CD14-positive monocyte (primary cell): ENCODE measurements at regions not wholly inside any gene's neighbourhood (a gene's known extent, or its start where the extent isn't known, plus 50 kb on each side); places are given as distances from the start of the nearest gene placed in this dataset.
"Not testable (repeated sequence)": the region's sequence is repeated elsewhere in the genome, so short reads cannot be mapped to it uniquely, and the experiment has no call there.

ENCODE experiments used
- DNase-seq, 3 donors: peaks; one replicate each; pipeline ENCODE4 v3.0.0-alpha.2; 2011 to 2022
- H2AFZ ChIP-seq: 2 replicates; pipeline ENCODE4 v1.6.0; 2012; ENCODE audit warnings: mild to moderate bottlenecking, low read depth, low read length, inconsistent platforms; ENCODE audit not compliant: insufficient read depth, poor library complexity, severe bottlenecking
- H3K27ac ChIP-seq, 2 donors: 1 replicate in 1 of 2; 2 replicates in 1 of 2; pipeline ENCODE4 v1.5.1; 2012 to 2013; ENCODE audit warnings: low read length in 2 of 2, control low read depth in 1 of 2, inconsistent platforms in 1 of 2, low read depth in 1 of 2, mild to moderate bottlenecking in 1 of 2
- H3K27me3 ChIP-seq, 2 donors: one replicate each; pipeline versions ENCODE4 v1.6.0 to v1.6.1; 2011 to 2013; ENCODE audit warnings: low read length in 2 of 2; ENCODE audit not compliant: control insufficient read depth in 2 of 2, insufficient read depth in 2 of 2
- H3K36me3 ChIP-seq, 2 donors: replicated peaks in 1 of 2; 1 replicate in 1 of 2; 2 replicates in 1 of 2; pipeline versions ENCODE4 v1.5.1 to v1.6.1; 2012 to 2013; ENCODE audit warnings: low read length in 2 of 2, control low read depth in 1 of 2, inconsistent platforms in 1 of 2, mild to moderate bottlenecking in 1 of 2; ENCODE audit not compliant: insufficient read depth in 2 of 2, control insufficient read depth in 1 of 2
- H3K4me1 ChIP-seq, 2 donors: 1 replicate in 1 of 2; 2 replicates in 1 of 2; pipeline versions ENCODE4 v1.5.1 to v1.6.1; 2012 to 2013; ENCODE audit warnings: low read length in 2 of 2, control low read depth in 1 of 2, inconsistent platforms in 1 of 2, mild to moderate bottlenecking in 1 of 2, moderate library complexity in 1 of 2; ENCODE audit not compliant: insufficient read depth in 2 of 2, control insufficient read depth in 1 of 2
- H3K4me2 ChIP-seq: replicated peaks from 2 replicates; pipeline ENCODE3; 2012; ENCODE audit warnings: low read length, moderate library complexity, mild to moderate bottlenecking; ENCODE audit not compliant: poor library complexity, severe bottlenecking; ENCODE audit errors: extremely low read depth
- H3K4me3 ChIP-seq, 3 experiments: fragments of 200-600 bp in 1 of 3; sonication (generic) in 1 of 3; replicated peaks in 1 of 3; 1 replicate in 2 of 3; 2 replicates in 1 of 3; pipeline ENCODE4 v1.5.1; 2011 to 2013; ENCODE audit warnings: low read length in 3 of 3, mild to moderate bottlenecking in 3 of 3, control low read depth in 2 of 3, low read depth in 2 of 3, inconsistent platforms in 1 of 3, moderate library complexity in 1 of 3
- H3K79me2 ChIP-seq: 2 replicates; pipeline ENCODE4 v1.6.0; 2012; ENCODE audit warnings: mild to moderate bottlenecking, control low read depth, inconsistent platforms, low read length, moderate library complexity; ENCODE audit not compliant: insufficient read depth
- H3K9ac ChIP-seq: 2 replicates; pipeline ENCODE4 v1.6.0; 2017; ENCODE audit warnings: low read length, mild to moderate bottlenecking; ENCODE audit not compliant: insufficient read depth, poor library complexity, severe bottlenecking
- H3K9me3 ChIP-seq, 2 donors: replicated peaks in 1 of 2; 1 replicate in 1 of 2; 2 replicates in 1 of 2; pipeline versions ENCODE4 v1.5.1 to v1.6.1; 2012 to 2013; ENCODE audit warnings: low read length in 2 of 2, control low read depth in 1 of 2; ENCODE audit not compliant: control insufficient read depth in 1 of 2, insufficient read depth in 1 of 2
- H4K20me1 ChIP-seq: 2 replicates; pipeline ENCODE4 v1.6.0; 2012; ENCODE audit warnings: mild to moderate bottlenecking, low read length, control low read depth, moderate library complexity; ENCODE audit not compliant: insufficient read depth
- H3K27ac Mint-ChIP-seq, 7 donors: one replicate each; pipeline ENCODE4 v1.8.0; 2020; ENCODE audit warnings: mild to moderate bottlenecking in 7 of 7, mixed read lengths in 7 of 7, moderate library complexity in 6 of 7, inconsistent platforms in 2 of 7
- H3K27me3 Mint-ChIP-seq, 3 donors: one replicate each; pipeline ENCODE4 v1.8.0; 2021 to 2022; ENCODE audit warnings: low read depth in 3 of 3, mild to moderate bottlenecking in 3 of 3, mixed read lengths in 3 of 3, moderate library complexity in 3 of 3, inconsistent platforms in 1 of 3
- H3K36me3 Mint-ChIP-seq, 2 donors: one replicate each; pipeline ENCODE4 v1.8.0; 2020; ENCODE audit warnings: mixed read lengths in 2 of 2, inconsistent platforms in 1 of 2, mild to moderate bottlenecking in 1 of 2
- H3K4me1 Mint-ChIP-seq: one replicate; pipeline ENCODE4 v1.8.0; 2020; ENCODE audit warnings: mild to moderate bottlenecking, mixed read lengths
- H3K4me3 Mint-ChIP-seq, 2 donors: one replicate each; pipeline ENCODE4 v1.8.0; 2020; ENCODE audit warnings: mild to moderate bottlenecking in 2 of 2, mixed read lengths in 2 of 2, moderate library complexity in 1 of 2
- H3K9me3 Mint-ChIP-seq, 7 donors: one replicate each; pipeline ENCODE4 v1.8.0; 2020 to 2022; ENCODE audit warnings: mixed read lengths in 7 of 7, mild to moderate bottlenecking in 6 of 7, moderate library complexity in 6 of 7, inconsistent platforms in 2 of 7
- WGBS: methylation state at CpG from one replicate; pipeline ENCODE4 v1.1.5; 2013; ENCODE audit warnings: missing lambda C conversion rate; ENCODE audit not compliant: insufficient coverage; 5-methylcytosine and 5-hydroxymethylcytosine counted together
- intact Hi-C, 2 donors: fragments of 100-400 bp; cut with micrococcal nuclease; formaldehyde crosslinking; loops; one replicate each; pipeline versions ENCODE4 v1.15.0 to v1.15.1; 2023
- TF ChIP-seq, protein P1 (sequence below): fragments of 200-600 bp; IDR thresholded peaks from one replicate; pipeline ENCODE4 v1.8.0; 2022; ENCODE audit warnings: antibody characterized with exemption, mild to moderate bottlenecking

- Histone ChIP-seq H3K9me3 (peaks cover 0 to under 1% of the 10 kb centered on the region in 2 donors), H3K4me1 (no peaks in the 10 kb centered on the region), H3K27me3 (no peaks in the 10 kb centered on the region), H3K4me2 (no peak overlapping the region), H3K27ac (no peak overlapping the region), H2AFZ (no peak overlapping the region), H3K4me3 (no peak overlapping the region), H3K36me3 (no peaks in the 10 kb centered on the region), H4K20me1 (no peaks in the 10 kb centered on the region), H3K79me2 (no peaks in the 10 kb centered on the region), H3K9ac (no peak overlapping the region)
- H3K36me3 Mint-ChIP-seq: no peaks in the 10 kb centered on the region
- WGBS: no CpG with 5 or more reads among the region's 1 CpG
- no peak overlapping the region for H3K27ac Mint-ChIP-seq
- TF ChIP-seq, protein P1, sequence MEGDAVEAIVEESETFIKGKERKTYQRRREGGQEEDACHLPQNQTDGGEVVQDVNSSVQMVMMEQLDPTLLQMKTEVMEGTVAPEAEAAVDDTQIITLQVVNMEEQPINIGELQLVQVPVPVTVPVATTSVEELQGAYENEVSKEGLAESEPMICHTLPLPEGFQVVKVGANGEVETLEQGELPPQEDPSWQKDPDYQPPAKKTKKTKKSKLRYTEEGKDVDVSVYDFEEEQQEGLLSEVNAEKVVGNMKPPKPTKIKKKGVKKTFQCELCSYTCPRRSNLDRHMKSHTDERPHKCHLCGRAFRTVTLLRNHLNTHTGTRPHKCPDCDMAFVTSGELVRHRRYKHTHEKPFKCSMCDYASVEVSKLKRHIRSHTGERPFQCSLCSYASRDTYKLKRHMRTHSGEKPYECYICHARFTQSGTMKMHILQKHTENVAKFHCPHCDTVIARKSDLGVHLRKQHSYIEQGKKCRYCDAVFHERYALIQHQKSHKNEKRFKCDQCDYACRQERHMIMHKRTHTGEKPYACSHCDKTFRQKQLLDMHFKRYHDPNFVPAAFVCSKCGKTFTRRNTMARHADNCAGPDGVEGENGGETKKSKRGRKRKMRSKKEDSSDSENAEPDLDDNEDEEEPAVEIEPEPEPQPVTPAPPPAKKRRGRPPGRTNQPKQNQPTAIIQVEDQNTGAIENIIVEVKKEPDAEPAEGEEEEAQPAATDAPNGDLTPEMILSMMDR: no peak
- H3K4me1 Mint-ChIP-seq: peaks cover 3% of the 10 kb centered on the region
- no peak overlapping the region for H3K4me3 Mint-ChIP-seq
- H3K27me3 Mint-ChIP-seq: peaks cover 0 to 1% (median 0%) of the 10 kb centered on the region in 3 donors
- intact Hi-C loops: no loop called here
- peaks cover 0 to 3% (median 2%) of the 10 kb centered on the region in 7 donors for H3K9me3 Mint-ChIP-seq
- no peak for DNase-seq
Observed at GRCh38 chr12:127046467-127046866, 1220.5 kb upstream of the TMEM132C start.

DNA sequence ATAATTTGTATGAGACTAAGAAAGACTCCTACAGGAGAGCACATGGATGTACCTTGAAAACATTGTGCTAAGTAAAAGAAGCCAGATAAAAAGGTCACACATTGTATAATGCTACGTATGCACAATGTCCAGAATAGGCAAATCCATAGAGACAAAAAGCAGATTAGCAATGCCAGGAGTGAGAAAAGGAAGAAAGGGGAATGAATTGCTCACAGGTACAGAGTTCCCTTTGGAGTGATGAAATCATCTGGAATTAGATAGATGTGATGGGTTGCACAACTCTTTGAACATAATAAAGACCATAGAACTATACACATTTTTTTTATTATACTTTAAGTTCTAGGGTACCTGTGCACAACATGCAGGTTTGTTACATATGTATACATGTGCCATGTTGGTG lies 1218.9 kb upstream of the TMEM132C start:
- no peaks in the 10 kb centered on the region for H4K20me1 ChIP-seq
- no peaks in the 10 kb centered on the region for H3K27me3 ChIP-seq
- Mint-ChIP-seq H3K4me3 (no peak overlapping the region), H3K36me3 (no peaks in the 10 kb centered on the region), H3K9me3 (peaks cover 0 to 2% (median 0%) of the 10 kb centered on the region in 7 donors), H3K27me3 (peaks cover 0 to 1% (median 0%) of the 10 kb centered on the region in 3 donors), H3K27ac (no peak overlapping the region), H3K4me1 (no peaks in the 10 kb centered on the region)
- H3K4me1 ChIP-seq: no peaks in the 10 kb centered on the region
- H3K36me3 ChIP-seq: no peaks in the 10 kb centered on the region
- no peak overlapping the region for H3K4me3 ChIP-seq
- no peak overlapping the region for H2AFZ ChIP-seq
- no peaks in the 10 kb centered on the region for H3K79me2 ChIP-seq
- DNase-seq: no peak
- no peaks in the 10 kb centered on the region for H3K9me3 ChIP-seq
- intact Hi-C loops: no loop called here
- TF ChIP-seq, protein P1: no peak
- 100% methylated on average over 1 of the region's 1 CpG for WGBS
- H3K27ac ChIP-seq: no peak overlapping the region
- no peak overlapping the region for H3K4me2 ChIP-seq
- no peak overlapping the region for H3K9ac ChIP-seq

- 100% methylated on average over 3 of the region's 6 CpGs for WGBS
Observed at GRCh38 chr12:127048525-127048924, 1218.4 kb upstream of the TMEM132C start.

More at GRCh38 chr12:127048525-127048924, 1218.4 kb upstream of the TMEM132C start:
- H2AFZ ChIP-seq, H3K27ac ChIP-seq, H3K4me3 Mint-ChIP-seq, H3K9ac ChIP-seq, H3K27ac Mint-ChIP-seq, H3K9me3 Mint-ChIP-seq, H3K4me2 ChIP-seq, H3K79me2 ChIP-seq, H4K20me1 ChIP-seq, H3K36me3 ChIP-seq, intact Hi-C loops, H3K4me3 ChIP-seq, H3K4me1 ChIP-seq, H3K9me3 ChIP-seq, H3K4me1 Mint-ChIP-seq, DNase-seq, H3K27me3 Mint-ChIP-seq, H3K36me3 Mint-ChIP-seq, H3K27me3 ChIP-seq: not testable (repeated sequence)
